GM23338 (cell line): ENCODE measurements at regions not wholly inside any gene's neighbourhood (a gene's known extent, or its start where the extent isn't known, plus 50 kb on each side); places are given as distances from the start of the nearest gene placed in this dataset.

Experiments used
- ATAC-seq: fragments of 200-7000 bp; cut with Tn5 transposase; 3 replicates; pipeline ENCODE4 v1.9.1; 2020
- DNase-seq: peaks from one replicate; pipeline ENCODE4 v3.0.0-alpha.2; 2015; ENCODE audit warnings: low spot score
- H2AFZ ChIP-seq: fragments of 200-600 bp; sonication (generic); 2 replicates; pipeline ENCODE4 v1.8.0; 2016; ENCODE audit warnings: antibody characterized with exemption, mild to moderate bottlenecking, moderate library complexity
- H3F3A ChIP-seq: fragments of 200-600 bp; sonication (generic); replicated peaks from 2 replicates; pipeline ENCODE4 v1.8.0; 2017; ENCODE audit warnings: antibody characterized with exemption, mixed run types, low read depth
- H3K27ac ChIP-seq: fragments of 200-600 bp; sonication (generic); 2 replicates; pipeline ENCODE4 v1.6.1; 2016; ENCODE audit warnings: low read depth
- H3K27me3 ChIP-seq: fragments of 200-600 bp; sonication (generic); 2 replicates; pipeline ENCODE4 v1.8.0; 2016; ENCODE audit warnings: mild to moderate bottlenecking, mixed run types, moderate library complexity; ENCODE audit not compliant: insufficient read depth
- H3K36me3 ChIP-seq: fragments of 200-600 bp; sonication (generic); 2 replicates; pipeline ENCODE4 v1.8.0; 2016; ENCODE audit warnings: mild to moderate bottlenecking; ENCODE audit not compliant: insufficient read depth
- H3K4me1 ChIP-seq: fragments of 200-600 bp; sonication (generic); 2 replicates; pipeline ENCODE4 v1.8.0; 2016; ENCODE audit warnings: mild to moderate bottlenecking, moderate library complexity; ENCODE audit not compliant: insufficient read depth
- H3K4me2 ChIP-seq: fragments of 200-600 bp; sonication (generic); 2 replicates; pipeline ENCODE4 v1.7.1; 2017; ENCODE audit warnings: mixed run types
- H3K4me3 ChIP-seq: fragments of 200-600 bp; sonication (generic); 2 replicates; pipeline ENCODE4 v1.6.1; 2016; ENCODE audit warnings: mixed run types
- H3K79me2 ChIP-seq: fragments of 200-600 bp; sonication (generic); replicated peaks from 2 replicates; pipeline ENCODE4 v1.8.0; 2017; ENCODE audit warnings: mild to moderate bottlenecking; ENCODE audit not compliant: insufficient read depth
- H3K9me2 ChIP-seq: fragments of 200-600 bp; sonication (generic); 2 replicates; pipeline ENCODE4 v1.8.0; 2017; ENCODE audit not compliant: insufficient read depth
- H4K20me1 ChIP-seq: fragments of 200-600 bp; sonication (generic); replicated peaks from 2 replicates; pipeline ENCODE4 v1.8.0; 2017; ENCODE audit warnings: mild to moderate bottlenecking; ENCODE audit not compliant: insufficient read depth
- H3K27ac Mint-ChIP-seq: 2 replicates; pipeline ENCODE4 v1.8.0; 2020; ENCODE audit warnings: inconsistent platforms, mild to moderate bottlenecking, moderate library complexity, mixed read lengths
- H3K27me3 Mint-ChIP-seq: 3 replicates; pipeline ENCODE4 v1.8.0; 2022; ENCODE audit warnings: low read depth, mild to moderate bottlenecking, moderate library complexity, mixed read lengths, inconsistent platforms; ENCODE audit not compliant: insufficient read depth, poor library complexity
- H3K36me3 Mint-ChIP-seq: 3 replicates; pipeline ENCODE4 v1.8.0; 2021; ENCODE audit warnings: low read depth, mild to moderate bottlenecking, inconsistent platforms, moderate library complexity, mixed read lengths
- H3K4me1 Mint-ChIP-seq: 3 replicates; pipeline ENCODE4 v1.8.0; 2020; ENCODE audit warnings: mild to moderate bottlenecking, inconsistent platforms, mixed read lengths
- H3K4me3 Mint-ChIP-seq: 3 replicates; pipeline ENCODE4 v1.8.0; 2021; ENCODE audit warnings: moderate library complexity, mild to moderate bottlenecking, inconsistent platforms, mixed read lengths
- H3K9me3 Mint-ChIP-seq: 3 replicates; pipeline ENCODE4 v1.8.0; 2020; ENCODE audit warnings: moderate library complexity, mild to moderate bottlenecking, inconsistent platforms, mixed read lengths
- CREB1 ChIP-seq: fragments of 250-450 bp; sonication (Bioruptor Pico); IDR thresholded peaks from 2 replicates; pipeline ENCODE4 v1.5.0; 2020; ENCODE audit warnings: low read depth, mild to moderate bottlenecking, moderate library complexity
- EZH2 ChIP-seq: fragments of 200-600 bp; sonication (generic); IDR thresholded peaks from one replicate; pipeline ENCODE4 v1.8.0; 2017; ENCODE audit warnings: antibody characterized with exemption, mild to moderate bottlenecking, low read depth; ENCODE audit not compliant: unreplicated experiment
- EZH2phosphoT487 ChIP-seq: fragments of 200-600 bp; sonication (generic); IDR thresholded peaks from one replicate; pipeline ENCODE4 v1.8.1; 2018; ENCODE audit warnings: antibody characterized with exemption; ENCODE audit not compliant: unreplicated experiment
- JUNB ChIP-seq: IDR thresholded peaks from one replicate; pipeline ENCODE4 v1.6.1; 2016; ENCODE audit warnings: antibody characterized with exemption; ENCODE audit not compliant: unreplicated experiment
- NANOG ChIP-seq: IDR thresholded peaks from 2 replicates; pipeline ENCODE4 v1.6.1; 2016; ENCODE audit warnings: antibody characterized with exemption, borderline replicate concordance
- POLR2AphosphoS5 ChIP-seq: IDR thresholded peaks from 2 replicates; pipeline ENCODE4 v1.6.1; 2016; ENCODE audit warnings: antibody characterized with exemption, low read depth
- STAT1 ChIP-seq: IDR thresholded peaks from one replicate; pipeline ENCODE4 v1.6.1; 2016; ENCODE audit warnings: antibody characterized with exemption; ENCODE audit not compliant: unreplicated experiment
- ZNF114 ChIP-seq: fragments of 250-450 bp; sonication (Bioruptor Pico); IDR thresholded peaks from 2 replicates; pipeline ENCODE4 v1.5.0; 2020; ENCODE audit warnings: mild to moderate bottlenecking, moderate library complexity
- ZNF331 ChIP-seq: fragments of 250-450 bp; sonication (Bioruptor Pico); IDR thresholded peaks from 2 replicates; pipeline ENCODE4 v1.5.0; 2020; ENCODE audit warnings: low read depth, mild to moderate bottlenecking, moderate library complexity
- TF ChIP-seq, protein P1 (sequence below): IDR thresholded peaks from 2 replicates; pipeline ENCODE4 v1.6.1; 2016; ENCODE audit warnings: antibody characterized with exemption
- TF ChIP-seq, protein P2 (sequence below): fragments of 250-450 bp; sonication (Bioruptor Pico); IDR thresholded peaks from 2 replicates; pipeline ENCODE4 v1.5.0; 2020; ENCODE audit warnings: mild to moderate bottlenecking, moderate library complexity

DNA sequence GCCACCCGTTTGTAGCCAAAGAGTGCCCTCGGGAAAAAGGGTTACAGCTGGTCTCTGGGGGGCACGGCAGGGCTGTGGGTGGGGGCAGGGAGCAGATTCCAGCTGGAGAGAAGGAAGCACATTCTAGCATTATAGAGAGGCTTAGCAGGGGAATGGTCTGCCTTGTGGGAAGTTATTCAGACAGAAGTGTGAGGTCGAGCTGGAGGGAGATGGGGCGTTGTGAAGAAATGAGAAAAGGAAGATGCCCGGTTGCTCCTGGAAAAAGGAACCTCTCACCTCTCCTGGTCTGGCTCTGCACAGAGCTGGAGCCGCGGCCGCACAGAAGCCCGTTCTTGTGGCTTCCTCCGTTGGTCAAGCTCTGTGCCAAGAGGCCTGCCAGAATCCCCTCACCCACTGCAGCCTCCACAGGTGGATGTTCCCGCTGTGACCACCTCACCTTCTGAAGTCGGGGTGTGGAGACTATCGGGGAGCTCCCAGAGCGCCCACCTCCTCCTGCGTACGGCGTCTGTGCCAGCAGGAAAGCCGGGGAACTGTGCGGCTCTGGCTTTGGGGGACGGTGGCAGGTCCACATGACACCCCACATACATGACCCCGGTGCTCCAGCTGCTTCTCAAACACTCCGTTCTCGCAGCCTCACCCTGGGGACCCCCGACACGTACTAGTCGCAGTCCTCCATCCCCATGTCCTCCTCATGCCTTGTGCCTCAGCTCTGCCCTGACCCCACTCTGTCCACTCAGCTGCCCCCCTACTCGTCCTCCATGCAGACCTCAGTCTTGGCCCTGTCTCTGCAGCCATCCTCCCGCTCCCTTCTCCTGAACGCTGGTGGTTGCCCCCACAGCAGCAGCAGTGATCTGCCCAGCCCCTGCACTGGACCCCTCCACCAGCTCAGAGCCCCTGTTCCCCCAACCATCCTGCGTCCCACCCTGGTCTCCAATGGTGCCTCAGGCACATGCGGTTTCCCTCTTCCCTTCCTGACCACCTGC, 52.2 kb upstream of the HGFAC start:
- no peaks in the 10 kb centered on the region for H3K36me3 ChIP-seq
- no peak overlapping the region for H3K27ac ChIP-seq
- Mint-ChIP-seq H3K9me3 (no peaks in the 10 kb centered on the region), H3K27me3 (peaks cover 11% of the 10 kb centered on the region), H3K27ac (no peak overlapping the region), H3K4me1 (peaks cover 63% of the 10 kb centered on the region), H3K36me3 (no peaks in the 10 kb centered on the region; the same call in 2 of the 3 replicates), H3K4me3 (peak overlapping the region; percentile 24; the same call in 1 of the 3 replicates)
- H3K4me3 ChIP-seq = no peak overlapping the region
- H3K4me2 ChIP-seq = no peak overlapping the region; the same call in 1 of the 2 replicates
- no peaks in the 10 kb centered on the region for H3K9me2 ChIP-seq
- no peaks in the 10 kb centered on the region for H4K20me1 ChIP-seq
- DNase-seq = no peak
- TF ChIP-seq NANOG (no peak), CREB1 (CRISPR knock-in tag) (no peak), ZNF331 (CRISPR knock-in tag) (no peak)
- TF ChIP-seq, protein P1, sequence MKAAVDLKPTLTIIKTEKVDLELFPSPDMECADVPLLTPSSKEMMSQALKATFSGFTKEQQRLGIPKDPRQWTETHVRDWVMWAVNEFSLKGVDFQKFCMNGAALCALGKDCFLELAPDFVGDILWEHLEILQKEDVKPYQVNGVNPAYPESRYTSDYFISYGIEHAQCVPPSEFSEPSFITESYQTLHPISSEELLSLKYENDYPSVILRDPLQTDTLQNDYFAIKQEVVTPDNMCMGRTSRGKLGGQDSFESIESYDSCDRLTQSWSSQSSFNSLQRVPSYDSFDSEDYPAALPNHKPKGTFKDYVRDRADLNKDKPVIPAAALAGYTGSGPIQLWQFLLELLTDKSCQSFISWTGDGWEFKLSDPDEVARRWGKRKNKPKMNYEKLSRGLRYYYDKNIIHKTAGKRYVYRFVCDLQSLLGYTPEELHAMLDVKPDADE = no peak
- no peak for ATAC-seq
- no peaks in the 10 kb centered on the region for H3K79me2 ChIP-seq
- no peaks in the 10 kb centered on the region for H3F3A ChIP-seq
- H3K4me1 ChIP-seq = peaks cover 42% of the 10 kb centered on the region
- no peaks in the 10 kb centered on the region for H3K27me3 ChIP-seq
- no peak overlapping the region for H2AFZ ChIP-seq

DNA sequence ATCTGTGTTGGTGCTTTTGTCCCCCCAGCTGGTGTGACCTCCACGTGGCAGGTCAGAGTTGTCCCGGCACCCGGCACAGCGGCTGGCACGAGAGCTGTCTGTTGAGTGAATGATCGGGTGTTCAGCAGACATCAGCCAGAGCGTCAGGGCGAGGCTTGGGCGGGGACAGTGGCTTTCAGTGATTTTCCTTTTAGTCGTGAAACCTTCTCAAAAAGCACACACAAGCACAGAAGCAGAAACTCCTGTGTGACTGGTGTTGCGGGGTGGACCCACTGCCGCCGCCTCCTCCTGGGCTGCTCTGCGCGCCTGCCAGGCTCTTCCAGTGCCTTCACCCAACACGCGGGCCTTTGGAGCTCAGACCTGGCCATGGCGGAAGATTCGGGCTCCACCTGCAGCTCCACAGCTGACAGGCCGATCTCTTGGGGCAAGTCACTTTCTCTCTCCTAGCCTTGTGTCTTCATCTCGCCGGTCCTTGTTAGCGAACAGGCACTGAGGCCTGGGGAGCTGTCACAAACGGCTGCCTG, 51.4 kb upstream of the HGFAC start:
- DNase-seq (no peak), ATAC-seq (peak; percentile 35)
- no peak overlapping the region for H3K4me2 ChIP-seq
- no peaks in the 10 kb centered on the region for H3K27me3 ChIP-seq
- no peaks in the 10 kb centered on the region for H3K9me3 Mint-ChIP-seq
- peaks cover 61% of the 10 kb centered on the region for H3K4me1 Mint-ChIP-seq
- H3K4me1 ChIP-seq = peaks cover 38% of the 10 kb centered on the region
- no peaks in the 10 kb centered on the region for H3K79me2 ChIP-seq
- H3K36me3 ChIP-seq = no peaks in the 10 kb centered on the region
- H4K20me1 ChIP-seq = no peaks in the 10 kb centered on the region
- peaks cover 10% of the 10 kb centered on the region for H3K27me3 Mint-ChIP-seq
- H3K27ac ChIP-seq = 0 out of 2 replicates have a peak overlapping the region, but pooled peaks have one; percentile 39
- no peak overlapping the region for H3K4me3 Mint-ChIP-seq
- H3K27ac Mint-ChIP-seq = no peak overlapping the region
- no peak overlapping the region for H3K4me3 ChIP-seq
- H3K9me2 ChIP-seq = no peaks in the 10 kb centered on the region
- H2AFZ ChIP-seq = no peak overlapping the region
- no peaks in the 10 kb centered on the region for H3F3A ChIP-seq
- no peaks in the 10 kb centered on the region; the same call in 2 of the 3 replicates for H3K36me3 Mint-ChIP-seq
- TF ChIP-seq, protein P2, sequence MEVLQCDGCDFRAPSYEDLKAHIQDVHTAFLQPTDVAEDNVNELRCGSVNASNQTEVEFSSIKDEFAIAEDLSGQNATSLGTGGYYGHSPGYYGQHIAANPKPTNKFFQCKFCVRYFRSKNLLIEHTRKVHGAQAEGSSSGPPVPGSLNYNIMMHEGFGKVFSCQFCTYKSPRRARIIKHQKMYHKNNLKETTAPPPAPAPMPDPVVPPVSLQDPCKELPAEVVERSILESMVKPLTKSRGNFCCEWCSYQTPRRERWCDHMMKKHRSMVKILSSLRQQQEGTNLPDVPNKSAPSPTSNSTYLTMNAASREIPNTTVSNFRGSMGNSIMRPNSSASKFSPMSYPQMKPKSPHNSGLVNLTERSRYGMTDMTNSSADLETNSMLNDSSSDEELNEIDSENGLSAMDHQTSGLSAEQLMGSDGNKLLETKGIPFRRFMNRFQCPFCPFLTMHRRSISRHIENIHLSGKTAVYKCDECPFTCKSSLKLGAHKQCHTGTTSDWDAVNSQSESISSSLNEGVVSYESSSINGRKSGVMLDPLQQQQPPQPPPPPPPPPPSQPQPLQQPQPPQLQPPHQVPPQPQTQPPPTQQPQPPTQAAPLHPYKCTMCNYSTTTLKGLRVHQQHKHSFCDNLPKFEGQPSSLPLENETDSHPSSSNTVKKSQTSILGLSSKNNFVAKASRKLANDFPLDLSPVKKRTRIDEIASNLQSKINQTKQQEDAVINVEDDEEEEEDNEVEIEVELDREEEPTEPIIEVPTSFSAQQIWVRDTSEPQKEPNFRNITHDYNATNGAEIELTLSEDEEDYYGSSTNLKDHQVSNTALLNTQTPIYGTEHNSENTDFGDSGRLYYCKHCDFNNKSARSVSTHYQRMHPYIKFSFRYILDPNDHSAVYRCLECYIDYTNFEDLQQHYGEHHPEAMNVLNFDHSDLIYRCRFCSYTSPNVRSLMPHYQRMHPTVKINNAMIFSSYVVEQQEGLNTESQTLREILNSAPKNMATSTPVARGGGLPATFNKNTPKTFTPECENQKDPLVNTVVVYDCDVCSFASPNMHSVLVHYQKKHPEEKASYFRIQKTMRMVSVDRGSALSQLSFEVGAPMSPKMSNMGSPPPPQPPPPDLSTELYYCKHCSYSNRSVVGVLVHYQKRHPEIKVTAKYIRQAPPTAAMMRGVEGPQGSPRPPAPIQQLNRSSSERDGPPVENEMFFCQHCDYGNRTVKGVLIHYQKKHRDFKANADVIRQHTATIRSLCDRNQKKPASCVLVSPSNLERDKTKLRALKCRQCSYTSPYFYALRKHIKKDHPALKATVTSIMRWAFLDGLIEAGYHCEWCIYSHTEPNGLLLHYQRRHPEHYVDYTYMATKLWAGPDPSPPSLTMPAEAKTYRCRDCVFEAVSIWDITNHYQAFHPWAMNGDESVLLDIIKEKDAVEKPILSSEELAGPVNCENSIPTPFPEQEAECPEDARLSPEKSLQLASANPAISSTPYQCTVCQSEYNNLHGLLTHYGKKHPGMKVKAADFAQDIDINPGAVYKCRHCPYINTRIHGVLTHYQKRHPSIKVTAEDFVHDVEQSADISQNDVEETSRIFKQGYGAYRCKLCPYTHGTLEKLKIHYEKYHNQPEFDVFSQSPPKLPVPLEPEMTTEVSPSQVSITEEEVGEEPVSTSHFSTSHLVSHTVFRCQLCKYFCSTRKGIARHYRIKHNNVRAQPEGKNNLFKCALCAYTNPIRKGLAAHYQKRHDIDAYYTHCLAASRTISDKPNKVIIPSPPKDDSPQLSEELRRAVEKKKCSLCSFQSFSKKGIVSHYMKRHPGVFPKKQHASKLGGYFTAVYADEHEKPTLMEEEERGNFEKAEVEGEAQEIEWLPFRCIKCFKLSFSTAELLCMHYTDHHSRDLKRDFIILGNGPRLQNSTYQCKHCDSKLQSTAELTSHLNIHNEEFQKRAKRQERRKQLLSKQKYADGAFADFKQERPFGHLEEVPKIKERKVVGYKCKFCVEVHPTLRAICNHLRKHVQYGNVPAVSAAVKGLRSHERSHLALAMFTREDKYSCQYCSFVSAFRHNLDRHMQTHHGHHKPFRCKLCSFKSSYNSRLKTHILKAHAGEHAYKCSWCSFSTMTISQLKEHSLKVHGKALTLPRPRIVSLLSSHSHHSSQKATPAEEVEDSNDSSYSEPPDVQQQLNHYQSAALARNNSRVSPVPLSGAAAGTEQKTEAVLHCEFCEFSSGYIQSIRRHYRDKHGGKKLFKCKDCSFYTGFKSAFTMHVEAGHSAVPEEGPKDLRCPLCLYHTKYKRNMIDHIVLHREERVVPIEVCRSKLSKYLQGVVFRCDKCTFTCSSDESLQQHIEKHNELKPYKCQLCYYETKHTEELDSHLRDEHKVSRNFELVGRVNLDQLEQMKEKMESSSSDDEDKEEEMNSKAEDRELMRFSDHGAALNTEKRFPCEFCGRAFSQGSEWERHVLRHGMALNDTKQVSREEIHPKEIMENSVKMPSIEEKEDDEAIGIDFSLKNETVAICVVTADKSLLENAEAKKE = no peak
- TF ChIP-seq POLR2AphosphoS5 (no peak), EZH2 (no peak), STAT1 (no peak), NANOG (no peak), JUNB (no peak), CREB1 (CRISPR knock-in tag) (no peak), EZH2phosphoT487 (no peak), ZNF331 (CRISPR knock-in tag) (no peak), ZNF114 (CRISPR knock-in tag) (no peak)
